GM19351 (cell line): ENCODE measurements at regions not wholly inside any gene's neighbourhood (a gene's known extent, or its start where the extent isn't known, plus 50 kb on each side); places are given as distances from the start of the nearest gene placed in this dataset.
"Not testable (repeated sequence)": the region's sequence is repeated elsewhere in the genome, so short reads cannot be mapped to it uniquely, and the experiment has no call there.

ENCODE experiments used
- ATAC-seq: cut with Tn5 transposase; IDR thresholded peaks from one replicate; pipeline ENCODE4 v1.9.1; 2021; ENCODE audit warnings: mild to moderate bottlenecking, moderate library complexity; ENCODE audit not compliant: unreplicated experiment

- ATAC-seq: no peak
Observed at GRCh38 chr4:126991965-126992364, 640.8 kb upstream of the INTU start.

- no peak for ATAC-seq
Observed at GRCh38 chr4:126992910-126993309, 639.8 kb upstream of the INTU start.

- ATAC-seq: no peak
Observed at GRCh38 chr4:126993351-126993750, 639.4 kb upstream of the INTU start.

- no peak for ATAC-seq
Observed at GRCh38 chr4:126995235-126995634, 637.5 kb upstream of the INTU start.

- ATAC-seq: no peak
Observed at GRCh38 chr4:127000110-127000509, 632.6 kb upstream of the INTU start.

DNA sequence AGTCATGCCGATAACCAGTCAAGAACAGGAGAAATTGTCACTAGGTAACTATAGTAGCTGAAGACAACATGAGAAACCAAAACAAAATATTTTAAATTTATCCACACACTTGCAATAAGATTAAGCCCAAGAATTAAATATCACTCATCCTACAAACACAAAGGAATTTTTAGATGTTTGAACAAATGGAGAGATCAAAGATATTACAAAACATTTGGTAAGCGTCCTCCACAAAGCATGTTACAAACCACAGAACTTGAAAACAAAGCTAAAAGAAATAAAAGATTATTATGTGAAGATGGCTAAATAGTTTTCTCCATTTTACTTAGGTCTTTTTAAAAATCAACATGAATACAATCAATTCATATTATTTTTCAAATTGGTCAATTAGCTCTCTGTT is 631.9 kb upstream of the INTU start:
- no peak for ATAC-seq

DNA sequence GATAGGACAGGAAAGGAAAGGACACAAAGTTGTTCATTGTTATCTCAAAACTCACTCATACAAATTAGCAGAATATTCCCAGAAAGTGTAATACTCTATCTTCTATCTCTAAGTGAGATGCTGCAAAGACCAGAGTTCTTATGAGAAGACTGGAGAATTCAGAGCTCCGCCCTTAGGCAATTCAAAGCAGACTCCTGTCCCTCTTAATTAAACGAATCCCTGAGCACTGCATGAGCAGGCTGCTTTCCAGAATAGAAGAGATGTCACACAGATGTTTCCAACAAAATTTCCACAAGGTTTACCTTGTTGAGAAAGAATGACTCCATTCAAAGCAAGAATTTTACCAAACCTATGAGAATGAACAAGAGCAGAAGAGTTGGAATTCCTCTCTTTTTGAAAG is 630.8 kb upstream of the INTU start:
- ATAC-seq: no peak

GRCh38 chr4:127006446-127006877 is 626.3 kb upstream of the INTU start:
- no peak for ATAC-seq

GRCh38 chr4:127007305-127007704 is 625.5 kb upstream of the INTU start:
- no peak for ATAC-seq

- ATAC-seq: no peak
Observed at GRCh38 chr4:127012549-127012948, 620.2 kb upstream of the INTU start.

DNA sequence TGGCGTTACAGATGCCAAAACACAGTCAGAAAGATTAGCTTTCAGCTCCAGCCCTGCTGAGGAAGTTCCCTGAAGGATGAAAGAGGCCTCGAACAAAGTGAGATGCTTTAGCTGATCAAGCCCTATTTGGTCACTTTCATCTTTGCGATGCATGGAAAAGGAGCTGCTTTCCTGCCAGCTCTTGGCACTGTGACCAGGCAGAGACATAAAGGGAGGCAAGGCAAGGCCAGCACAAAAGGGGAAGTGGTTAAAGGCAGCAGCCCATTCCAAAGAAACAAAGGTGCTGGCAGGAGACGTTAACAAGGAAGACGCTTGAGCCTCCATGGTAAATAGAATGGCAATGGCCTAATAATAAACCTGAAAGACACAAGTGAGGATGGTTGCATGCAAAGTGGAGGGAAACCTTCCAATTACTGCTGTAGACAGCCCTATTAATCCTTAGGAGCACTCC is 617.1 kb upstream of the INTU start:
- no peak for ATAC-seq

DNA sequence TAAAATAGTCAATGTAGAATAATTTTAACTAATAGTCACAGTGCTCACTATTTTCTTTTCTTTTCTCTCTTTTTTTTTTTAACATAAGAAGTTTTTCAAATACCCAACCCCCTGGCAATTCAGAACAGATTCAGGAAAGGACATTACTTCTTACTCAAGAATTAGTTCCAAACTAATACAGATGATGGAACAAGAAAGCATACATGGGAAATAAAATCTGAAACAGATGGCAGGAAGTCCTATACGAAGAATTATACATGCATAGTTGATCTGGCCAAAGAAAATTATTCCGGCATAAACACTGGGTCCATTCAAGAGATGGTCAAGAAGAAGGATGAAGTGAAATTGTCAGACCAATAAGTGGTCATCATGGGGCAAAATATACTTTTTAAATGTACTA is 614.4 kb upstream of the INTU start:
- ATAC-seq: no peak

GRCh38 chr4:127020831-127021230 is 611.9 kb upstream of the INTU start:
- ATAC-seq: not testable (repeated sequence)

GRCh38 chr4:127036296-127036695 is 596.5 kb upstream of the INTU start:
- ATAC-seq: no peak

- ATAC-seq: no peak
Observed at GRCh38 chr4:127045861-127046260, 586.9 kb upstream of the INTU start.

- no peak for ATAC-seq
Observed at GRCh38 chr4:127047930-127048329, 584.8 kb upstream of the INTU start.

GRCh38 chr4:127048376-127049044 is 584.2 kb upstream of the INTU start:
- no peak for ATAC-seq

GRCh38 chr4:127049526-127049925 is 583.2 kb upstream of the INTU start:
- ATAC-seq: no peak

DNA sequence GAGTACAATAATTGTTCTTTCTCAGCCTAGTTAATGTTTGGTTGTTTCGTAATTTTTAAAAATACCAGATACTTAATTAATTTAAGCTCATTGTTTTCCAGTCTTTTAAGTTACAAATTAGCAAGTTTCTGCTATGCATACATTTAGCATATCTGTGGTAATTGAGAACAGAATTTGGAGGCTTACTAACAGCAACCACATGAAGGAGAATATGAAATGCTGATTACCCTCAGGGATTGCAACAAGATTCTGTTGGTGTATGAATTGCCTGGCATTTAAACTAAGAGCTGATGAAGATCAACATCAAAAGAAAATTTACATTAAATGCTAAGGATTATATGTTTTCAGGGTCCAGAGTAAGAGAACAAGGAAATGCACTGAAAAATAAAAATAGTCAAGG is 580.0 kb upstream of the INTU start:
- no peak for ATAC-seq

DNA sequence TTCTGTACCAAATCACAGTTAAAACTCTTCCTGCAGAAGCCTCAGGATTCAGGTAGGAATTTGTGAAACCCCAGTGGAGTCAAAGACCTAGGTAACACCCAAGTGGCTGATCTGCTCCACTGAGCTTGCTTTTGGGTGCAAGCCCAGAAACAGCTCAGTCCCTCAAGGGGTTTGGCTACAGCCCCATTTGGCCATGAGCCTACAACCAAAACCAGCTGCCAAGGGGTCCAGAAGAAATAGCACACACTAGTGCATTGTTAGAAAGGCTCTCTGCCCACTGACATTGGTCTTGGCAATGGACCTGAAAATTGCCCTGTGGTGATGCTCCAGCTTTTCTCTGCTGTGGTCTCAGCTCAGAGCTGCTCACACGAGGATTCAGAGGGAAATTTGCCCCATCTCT is 577.4 kb upstream of the INTU start:
- ATAC-seq: no peak

GRCh38 chr4:127069675-127070074 is 563.1 kb upstream of the INTU start:
- ATAC-seq: no peak

GRCh38 chr4:127071443-127071842 is 561.3 kb upstream of the INTU start:
- no peak for ATAC-seq

- ATAC-seq: no peak
Observed at GRCh38 chr4:127080141-127080540, 552.6 kb upstream of the INTU start.
